ENCODE measurements at regions not wholly inside any gene's neighbourhood (a gene's known extent, or its start where the extent isn't known, plus 50 kb on each side); places are given as distances from the start of the nearest gene placed in this dataset.

GRCh38 chr3:14351617-14352001 lies 50.8 kb upstream of the SLC6A6 start:
- H2AFZ ChIP-seq (ENCODE audit: low read depth, low read length): no peak overlapping the region
- POLR2A ChIA-PET: no interaction called here
- DNase-seq (ENCODE audit: low read depth, low spot score): no peak
- TF ChIP-seq FOS (IDR thresholded peaks at IDR 0.05; ENCODE audit: borderline replicate concordance, insufficient read depth, low read length): no peak
- TF ChIP-seq POLR2AphosphoS5 (IDR thresholded peaks at IDR 0.05; ENCODE audit: insufficient read depth, low read depth, low read length): no peak
- no peak for TF ChIP-seq EZH2 (IDR thresholded peaks at IDR 0.05; ENCODE audit: borderline replicate concordance, low read depth, low read length, severe bottlenecking)
- TF ChIP-seq GATA2 (IDR thresholded peaks at IDR 0.05; ENCODE audit: insufficient read depth, insufficient read length, low read depth, low read length): no peak
- no peak for TF ChIP-seq JUN (IDR thresholded peaks at IDR 0.05; ENCODE audit: borderline replicate concordance, insufficient read depth, insufficient read length, low read depth)
- TF ChIP-seq MYC (IDR thresholded peaks at IDR 0.05; ENCODE audit: low read depth, low read length): no peak
- no peak for TF ChIP-seq CTCF (IDR thresholded peaks at IDR 0.05; ENCODE audit: extremely low read depth in 1 of 2, insufficient read depth in 1 of 2, low read depth in 1 of 2, low read length in 2 of 2)
- TF ChIP-seq POLR2A (IDR thresholded peaks at IDR 0.05; ENCODE audit: low read depth, low read length): no peak
- TF ChIP-seq MAX (IDR thresholded peaks at IDR 0.05; ENCODE audit: insufficient read depth, insufficient read length): no peak
- no peaks in the 10 kb centered on the region for H3K9me1 ChIP-seq (replicated peaks; ENCODE audit: control insufficient read depth, extremely low read depth, insufficient read depth, low read length)
- no peak for FAIRE-seq
- BruUV-seq (replicated peaks): no TSS peak
- no peaks in the 10 kb centered on the region for H3K36me3 ChIP-seq (ENCODE audit: control insufficient read depth in 2 of 2, extremely low read depth in 1 of 2, insufficient read depth in 2 of 2, low read length in 2 of 2)
- H3K79me2 ChIP-seq (ENCODE audit: control insufficient read depth, insufficient read depth, low read length): no peaks in the 10 kb centered on the region
- no peak overlapping the region for H3K27ac ChIP-seq (ENCODE audit: insufficient read depth, low read depth, low read length)
- no peaks in the 10 kb centered on the region for H3K9me3 ChIP-seq (replicated peaks; ENCODE audit: control insufficient read depth, insufficient read depth, low read length)
- CTCF ChIA-PET: no interaction called here
- H3K9ac ChIP-seq (replicated peaks; ENCODE audit: extremely low read depth, insufficient read depth, low read length): no peak overlapping the region
- no peak overlapping the region for H3K4me2 ChIP-seq (ENCODE audit: insufficient read depth, low read length)
- dilution Hi-C loops (cut with MboI; ENCODE audit: extremely low pct_ligation_motif_present, low sequenced_read_pairs): no loop called here
- H3K4me1 ChIP-seq (ENCODE audit: control insufficient read depth, extremely low read depth, insufficient read depth, low read length): no peaks in the 10 kb centered on the region
- intact Hi-C loops (cut with micrococcal nuclease): no loop called here
- H3K27me3 ChIP-seq (ENCODE audit: control insufficient read depth in 2 of 2, insufficient read depth in 2 of 2, low read length in 2 of 2): peaks cover 0 to 5% of the 10 kb centered on the region in 2 experiments
- H4K20me1 ChIP-seq (replicated peaks; ENCODE audit: control insufficient read depth, extremely low read depth, insufficient read depth, low read length): no peaks in the 10 kb centered on the region
- H3K4me3 ChIP-seq (replicated peaks in 1 of 3; ENCODE audit: insufficient read depth in 1 of 3, low read depth in 1 of 3, low read length in 3 of 3): no peak overlapping the region
